ENCODE measurements at regions not wholly inside any gene's neighbourhood (a gene's known extent, or its start where the extent isn't known, plus 50 kb on each side); places are given as distances from the start of the nearest gene placed in this dataset.

DNA sequence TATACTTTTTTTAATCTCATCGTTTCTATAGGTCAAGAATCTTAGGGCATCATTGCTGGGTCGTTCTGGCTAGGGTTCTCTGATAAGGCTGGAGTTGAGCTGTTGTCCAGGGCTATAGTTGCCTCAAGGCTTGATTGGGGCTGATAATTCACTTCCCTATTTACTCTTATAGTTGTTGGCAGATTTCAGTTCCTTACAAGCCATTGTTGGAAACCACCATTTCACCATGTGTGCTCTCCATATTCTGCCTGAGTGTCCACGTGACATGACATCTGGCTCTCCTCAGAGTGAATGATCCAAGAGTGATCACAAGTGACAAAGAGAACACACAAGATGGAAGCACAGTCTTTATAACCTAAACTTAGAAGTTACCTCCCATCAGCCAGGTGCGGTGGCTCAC, 852.2 kb downstream of the EFNA5 start:
- intact Hi-C loops (cut with micrococcal nuclease) = no loop called here
- ATAC-seq (no peak), DNase-seq (ENCODE audit: low read depth, low spot score) (no peak)
- no TSS peak for BruUV-seq (replicated peaks)
- no peaks in the 10 kb centered on the region for H3K4me1 ChIP-seq (ENCODE audit: control insufficient read depth in 1 of 2, insufficient read depth in 2 of 2, low read length in 2 of 2)
- H2AFZ ChIP-seq (ENCODE audit: low read depth, low read length, poor library complexity, severe bottlenecking) = no peak overlapping the region
- H3K27me3 ChIP-seq (ENCODE audit: insufficient read depth, low read length) = no peaks in the 10 kb centered on the region
- no peak overlapping the region for H3K27ac ChIP-seq (ENCODE audit: low read depth, low read length)
- H3K79me2 ChIP-seq (ENCODE audit: insufficient read depth, low read length) = no peaks in the 10 kb centered on the region
- ChIA-PET RAD21 (ENCODE audit: low non-redundant PET in 1 of 2, low total read pairs in 2 of 2, uncharacterized antibody in 2 of 2, unreplicated experiment in 2 of 2) (no interaction called here), POLR2A (no interaction called here), CTCF (no interaction called here)
- H3K9me3 ChIP-seq (ENCODE audit: control insufficient read depth in 1 of 2, insufficient read depth in 1 of 2, low read depth in 1 of 2, low read length in 2 of 2) = no peaks in the 10 kb centered on the region
- no peaks in the 10 kb centered on the region for H3K36me3 ChIP-seq (ENCODE audit: control insufficient read depth in 1 of 2, insufficient read depth in 2 of 2, low read length in 2 of 2)
- TF ChIP-seq YY1 (IDR thresholded peaks at IDR 0.05; ENCODE audit: extremely low read depth, insufficient replicate concordance, low read depth, low read length) = no peak
- TF ChIP-seq SIN3A (IDR thresholded peaks at IDR 0.05; ENCODE audit: low read depth) = no peak
- TF ChIP-seq, protein P1, sequence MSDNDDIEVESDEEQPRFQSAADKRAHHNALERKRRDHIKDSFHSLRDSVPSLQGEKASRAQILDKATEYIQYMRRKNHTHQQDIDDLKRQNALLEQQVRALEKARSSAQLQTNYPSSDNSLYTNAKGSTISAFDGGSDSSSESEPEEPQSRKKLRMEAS (IDR thresholded peaks at IDR 0.05) = no peak
- no peak for TF ChIP-seq EZH2 (IDR thresholded peaks at IDR 0.05)
- no peak for TF ChIP-seq JUND (IDR thresholded peaks at IDR 0.05)
- no peak for TF ChIP-seq FOSL1 (IDR thresholded peaks at IDR 0.05; ENCODE audit: low read depth)
- TF ChIP-seq ELF1 (IDR thresholded peaks at IDR 0.05; ENCODE audit: borderline replicate concordance, low read depth) = no peak
- no peak for TF ChIP-seq ZNF274 (IDR thresholded peaks at IDR 0.05; ENCODE audit: low read depth, low read length)
- no peak for TF ChIP-seq ZFX (IDR thresholded peaks at IDR 0.05)
- TF ChIP-seq, protein P2, sequence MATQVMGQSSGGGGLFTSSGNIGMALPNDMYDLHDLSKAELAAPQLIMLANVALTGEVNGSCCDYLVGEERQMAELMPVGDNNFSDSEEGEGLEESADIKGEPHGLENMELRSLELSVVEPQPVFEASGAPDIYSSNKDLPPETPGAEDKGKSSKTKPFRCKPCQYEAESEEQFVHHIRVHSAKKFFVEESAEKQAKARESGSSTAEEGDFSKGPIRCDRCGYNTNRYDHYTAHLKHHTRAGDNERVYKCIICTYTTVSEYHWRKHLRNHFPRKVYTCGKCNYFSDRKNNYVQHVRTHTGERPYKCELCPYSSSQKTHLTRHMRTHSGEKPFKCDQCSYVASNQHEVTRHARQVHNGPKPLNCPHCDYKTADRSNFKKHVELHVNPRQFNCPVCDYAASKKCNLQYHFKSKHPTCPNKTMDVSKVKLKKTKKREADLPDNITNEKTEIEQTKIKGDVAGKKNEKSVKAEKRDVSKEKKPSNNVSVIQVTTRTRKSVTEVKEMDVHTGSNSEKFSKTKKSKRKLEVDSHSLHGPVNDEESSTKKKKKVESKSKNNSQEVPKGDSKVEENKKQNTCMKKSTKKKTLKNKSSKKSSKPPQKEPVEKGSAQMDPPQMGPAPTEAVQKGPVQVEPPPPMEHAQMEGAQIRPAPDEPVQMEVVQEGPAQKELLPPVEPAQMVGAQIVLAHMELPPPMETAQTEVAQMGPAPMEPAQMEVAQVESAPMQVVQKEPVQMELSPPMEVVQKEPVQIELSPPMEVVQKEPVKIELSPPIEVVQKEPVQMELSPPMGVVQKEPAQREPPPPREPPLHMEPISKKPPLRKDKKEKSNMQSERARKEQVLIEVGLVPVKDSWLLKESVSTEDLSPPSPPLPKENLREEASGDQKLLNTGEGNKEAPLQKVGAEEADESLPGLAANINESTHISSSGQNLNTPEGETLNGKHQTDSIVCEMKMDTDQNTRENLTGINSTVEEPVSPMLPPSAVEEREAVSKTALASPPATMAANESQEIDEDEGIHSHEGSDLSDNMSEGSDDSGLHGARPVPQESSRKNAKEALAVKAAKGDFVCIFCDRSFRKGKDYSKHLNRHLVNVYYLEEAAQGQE (IDR thresholded peaks at IDR 0.05; ENCODE audit: low read depth) = no peak
- TF ChIP-seq EGR1 (IDR thresholded peaks at IDR 0.05; ENCODE audit: low read depth) = no peak
- TF ChIP-seq, protein P3, sequence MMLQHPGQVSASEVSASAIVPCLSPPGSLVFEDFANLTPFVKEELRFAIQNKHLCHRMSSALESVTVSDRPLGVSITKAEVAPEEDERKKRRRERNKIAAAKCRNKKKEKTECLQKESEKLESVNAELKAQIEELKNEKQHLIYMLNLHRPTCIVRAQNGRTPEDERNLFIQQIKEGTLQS (IDR thresholded peaks at IDR 0.05) = no peak
- TF ChIP-seq EZH2phosphoT487 (IDR thresholded peaks at IDR 0.05; ENCODE audit: borderline replicate concordance) = no peak
- no peak for TF ChIP-seq SP1 (IDR thresholded peaks at IDR 0.05; ENCODE audit: low read depth)
- no peak for TF ChIP-seq TCF7L2 (IDR thresholded peaks at IDR 0.05; ENCODE audit: borderline replicate concordance, extremely low read depth, insufficient read depth, insufficient read length)
- no peak for TF ChIP-seq CBX3 (IDR thresholded peaks at IDR 0.05; ENCODE audit: low read depth)
- TF ChIP-seq POLR2AphosphoS5 (IDR thresholded peaks at IDR 0.05; ENCODE audit: low read depth, low read length) = no peak
- TF ChIP-seq SRF (IDR thresholded peaks at IDR 0.05; ENCODE audit: low read depth) = no peak
- no peaks in the 10 kb centered on the region for H4K20me1 ChIP-seq (ENCODE audit: insufficient read depth)
- no peak overlapping the region for H3K4me3 ChIP-seq (replicated peaks in 1 of 2; ENCODE audit: low read depth in 1 of 2, low read length in 2 of 2)
- no peaks in the 10 kb centered on the region for H3K9me2 ChIP-seq (ENCODE audit: insufficient read depth)
- no peak overlapping the region for H3K9ac ChIP-seq (ENCODE audit: low read length)
- H3K4me2 ChIP-seq (ENCODE audit: low read length) = no peak overlapping the region

Data from HCT116 (cell line).